A673 (cell line): ENCODE measurements at regions not wholly inside any gene's neighbourhood (a gene's known extent, or its start where the extent isn't known, plus 50 kb on each side); places are given as distances from the start of the nearest gene placed in this dataset.

Experiments used
- BruUV-seq: library from RNA; stranded (reverse); fragments of 400-500 nt; replicated peaks from 2 replicates; lab custom pipeline; 2021; lab: Mats Ljungman, UMichigan
- CTCF ChIA-PET: fragments of 300-600 bp; sonication (Branson Sonifier 250); formaldehyde crosslinking; loops from one replicate; lab custom pipeline; 2022; ENCODE audit warnings: antibody characterized with exemption; lab: Charles Lee
- POLR2A ChIA-PET: fragments of 300-600 bp; sonication (Branson Sonifier 250); formaldehyde crosslinking; loops from one replicate; lab custom pipeline; 2022; ENCODE audit warnings: antibody characterized with exemption; ENCODE audit not compliant: low non-redundant PET; lab: Charles Lee
- DNase-seq: peaks from one replicate; pipeline ENCODE4 v3.0.0-alpha.2; 2015; ENCODE audit warnings: low spot score
- H3K27ac ChIP-seq: fragments of 200-600 bp; sonication (generic); 2 replicates; pipeline ENCODE4 v1.5.1; 2016; ENCODE audit warnings: mixed run types, low read depth, mild to moderate bottlenecking, mixed read lengths, antibody characterized with exemption, low read length; ENCODE audit not compliant: poor library complexity, severe bottlenecking
- H3K27me3 ChIP-seq: fragments of 200-600 bp; sonication (generic); replicated peaks from 2 replicates; pipeline ENCODE4 v1.6.1; 2017; ENCODE audit warnings: mixed run types, low read depth, mild to moderate bottlenecking, mixed read lengths, antibody characterized with exemption, low read length; ENCODE audit not compliant: insufficient read depth, poor library complexity
- H3K36me3 ChIP-seq: fragments of 200-600 bp; sonication (generic); 2 replicates; pipeline ENCODE4 v1.6.1; 2016; ENCODE audit warnings: mixed run types, mild to moderate bottlenecking, mixed read lengths, antibody characterized with exemption, low read length; ENCODE audit not compliant: insufficient read depth, poor library complexity, severe bottlenecking
- H3K4me1 ChIP-seq: fragments of 200-600 bp; sonication (generic); 2 replicates; pipeline ENCODE4 v1.6.1; 2017; ENCODE audit warnings: mixed run types, mild to moderate bottlenecking, mixed read lengths, antibody characterized with exemption, low read length; ENCODE audit not compliant: insufficient read depth, poor library complexity, severe bottlenecking
- H3K4me3 ChIP-seq: fragments of 200-600 bp; sonication (generic); 2 replicates; pipeline ENCODE4 v1.5.1; 2016; ENCODE audit warnings: low read depth, mixed run types, mild to moderate bottlenecking, mixed read lengths, low read length; ENCODE audit not compliant: poor library complexity, severe bottlenecking
- H3K9me3 ChIP-seq: fragments of 200-600 bp; sonication (generic); 2 replicates; pipeline ENCODE4 v1.6.1; 2016; ENCODE audit warnings: mixed run types, low read depth, mild to moderate bottlenecking, mixed read lengths, antibody characterized with exemption, low read length; ENCODE audit not compliant: poor library complexity, severe bottlenecking
- EZH2 ChIP-seq: fragments of 200-600 bp; sonication (generic); IDR thresholded peaks from 2 replicates; pipeline ENCODE4 v1.6.1; 2017; ENCODE audit warnings: borderline replicate concordance, low read depth, mild to moderate bottlenecking, mixed read lengths, antibody characterized with exemption, low read length; ENCODE audit not compliant: poor library complexity, severe bottlenecking
- intact Hi-C: fragments of 100-400 bp; cut with micrococcal nuclease; formaldehyde crosslinking; loops from one replicate; pipeline ENCODE4 v1.10.0; 2022; ENCODE audit not compliant: unreplicated experiment
- TF ChIP-seq, protein P1 (sequence below): fragments of 300-800, 200-600 bp; sonication (generic); conservative IDR thresholded peaks from 2 replicates; pipeline ENCODE4 v1.5.1; 2017; ENCODE audit warnings: low read depth, mild to moderate bottlenecking, antibody characterized with exemption, low read length, moderate library complexity, mixed read lengths

DNA sequence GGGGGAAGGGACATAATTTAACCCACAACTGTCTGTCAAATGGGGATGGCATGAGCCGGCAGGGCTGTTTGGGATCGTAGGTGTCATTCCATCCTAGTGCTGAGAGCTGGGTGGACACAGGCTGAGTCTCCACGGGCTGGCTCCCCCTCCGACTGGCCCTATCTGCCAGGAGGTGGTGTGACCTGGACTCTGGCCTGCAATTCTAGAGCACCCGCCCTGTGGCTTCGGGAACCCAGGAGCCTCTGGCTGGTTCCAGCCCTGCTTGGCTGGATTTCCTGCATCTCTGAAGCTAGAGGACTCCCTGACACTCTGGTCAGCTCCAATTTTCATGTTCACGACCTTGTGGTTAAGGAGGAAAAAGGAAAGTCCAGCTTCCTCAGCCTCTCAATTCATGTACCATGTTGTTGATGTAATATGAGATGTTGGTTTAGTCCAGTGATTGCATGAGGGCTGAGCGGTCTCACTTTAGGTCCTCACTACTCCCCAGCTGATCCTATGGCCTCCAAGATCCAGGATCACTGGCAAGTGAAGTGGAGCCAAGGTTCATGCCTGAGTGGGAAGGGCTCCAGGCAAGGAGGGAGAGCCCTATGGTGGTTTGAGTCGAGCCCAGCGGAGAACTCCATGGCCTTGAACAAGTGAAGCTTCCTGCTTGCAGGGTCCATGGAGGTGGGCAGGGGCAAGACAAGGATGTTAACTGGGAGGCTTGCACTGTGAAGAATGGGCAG, 169.1 kb downstream of the NDUFA10 start:
- ChIA-PET POLR2A (no interaction called here), CTCF (no interaction called here)
- Histone ChIP-seq H3K9me3 (no peaks in the 10 kb centered on the region), H3K27me3 (peaks cover 12% of the 10 kb centered on the region), H3K36me3 (no peaks in the 10 kb centered on the region), H3K4me1 (no peaks in the 10 kb centered on the region), H3K27ac (no peak overlapping the region), H3K4me3 (no peak overlapping the region)
- no TSS peak for BruUV-seq
- intact Hi-C loops, result no loop called here
- TF ChIP-seq EZH2, result no peak
- TF ChIP-seq, protein P1, sequence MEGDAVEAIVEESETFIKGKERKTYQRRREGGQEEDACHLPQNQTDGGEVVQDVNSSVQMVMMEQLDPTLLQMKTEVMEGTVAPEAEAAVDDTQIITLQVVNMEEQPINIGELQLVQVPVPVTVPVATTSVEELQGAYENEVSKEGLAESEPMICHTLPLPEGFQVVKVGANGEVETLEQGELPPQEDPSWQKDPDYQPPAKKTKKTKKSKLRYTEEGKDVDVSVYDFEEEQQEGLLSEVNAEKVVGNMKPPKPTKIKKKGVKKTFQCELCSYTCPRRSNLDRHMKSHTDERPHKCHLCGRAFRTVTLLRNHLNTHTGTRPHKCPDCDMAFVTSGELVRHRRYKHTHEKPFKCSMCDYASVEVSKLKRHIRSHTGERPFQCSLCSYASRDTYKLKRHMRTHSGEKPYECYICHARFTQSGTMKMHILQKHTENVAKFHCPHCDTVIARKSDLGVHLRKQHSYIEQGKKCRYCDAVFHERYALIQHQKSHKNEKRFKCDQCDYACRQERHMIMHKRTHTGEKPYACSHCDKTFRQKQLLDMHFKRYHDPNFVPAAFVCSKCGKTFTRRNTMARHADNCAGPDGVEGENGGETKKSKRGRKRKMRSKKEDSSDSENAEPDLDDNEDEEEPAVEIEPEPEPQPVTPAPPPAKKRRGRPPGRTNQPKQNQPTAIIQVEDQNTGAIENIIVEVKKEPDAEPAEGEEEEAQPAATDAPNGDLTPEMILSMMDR, result no peak
- no peak for DNase-seq

DNA sequence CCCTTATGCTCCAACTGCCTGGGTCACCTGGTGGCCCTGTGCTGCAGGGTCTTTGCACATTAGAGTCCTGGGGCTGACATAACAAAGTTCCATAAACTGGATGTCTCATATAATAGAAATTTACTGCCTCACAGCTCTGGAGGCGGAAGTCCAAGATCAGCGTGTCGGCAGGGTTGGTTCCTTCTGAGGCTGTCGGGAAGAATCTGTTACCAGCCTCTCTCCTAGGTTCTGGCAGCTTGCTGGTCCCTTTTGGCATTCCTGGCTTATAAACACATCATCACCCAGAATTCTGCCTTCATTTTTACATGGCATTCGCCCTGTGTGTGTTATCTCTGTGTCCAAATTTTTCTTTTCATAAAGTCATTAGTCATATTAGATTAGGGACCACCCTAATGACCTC, 170.5 kb downstream of the NDUFA10 start:
- POLR2A ChIA-PET, result no interaction called here
- no peak overlapping the region for H3K27ac ChIP-seq
- H3K36me3 ChIP-seq, result no peaks in the 10 kb centered on the region
- CTCF ChIA-PET, result no interaction called here
- H3K27me3 ChIP-seq, result peaks cover 12% of the 10 kb centered on the region
- H3K9me3 ChIP-seq, result peaks cover 6% of the 10 kb centered on the region
- BruUV-seq, result no TSS peak
- H3K4me3 ChIP-seq, result no peak overlapping the region
- no peaks in the 10 kb centered on the region for H3K4me1 ChIP-seq
- DNase-seq, result no peak
- TF ChIP-seq, protein P1, result no peak
- TF ChIP-seq EZH2, result no peak
- intact Hi-C loops, result no loop called here

DNA sequence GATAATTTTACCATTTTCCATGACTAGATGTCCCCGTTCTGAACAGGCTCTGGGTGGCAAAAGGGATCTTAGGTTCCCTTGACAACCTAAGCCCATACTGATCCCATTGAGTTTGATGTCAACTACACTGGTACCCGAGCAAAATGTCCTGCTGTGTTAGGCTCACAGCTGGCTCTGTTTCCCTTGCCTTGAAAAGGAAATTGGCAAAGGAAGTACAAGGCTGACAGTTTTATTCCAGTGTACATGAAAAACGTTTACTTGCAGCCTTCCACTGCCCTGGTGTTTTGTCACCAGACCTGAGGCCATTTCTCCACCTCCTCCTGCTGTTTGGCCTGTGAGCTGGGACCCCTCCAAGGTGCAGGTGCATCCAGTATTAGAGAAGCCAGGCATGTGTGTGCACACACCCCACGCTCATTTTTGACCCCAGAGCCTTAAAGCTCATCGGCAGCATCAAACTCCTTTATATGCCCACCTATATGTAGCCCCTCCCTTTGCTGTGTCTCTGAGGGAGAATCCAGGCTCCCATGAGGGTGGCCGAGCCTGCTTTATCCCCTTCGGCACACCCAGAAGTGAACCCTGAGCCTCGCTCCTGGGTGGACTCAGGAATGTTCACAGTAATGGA, 171.3 kb downstream of the NDUFA10 start:
- no TSS peak for BruUV-seq
- H3K27me3 ChIP-seq, result peaks cover 9% of the 10 kb centered on the region
- intact Hi-C loops, result no loop called here
- ChIA-PET CTCF (no interaction called here), POLR2A (no interaction called here)
- no peak for TF ChIP-seq EZH2
- TF ChIP-seq, protein P1, result no peak
- no peaks in the 10 kb centered on the region for H3K36me3 ChIP-seq
- H3K4me3 ChIP-seq, result no peak overlapping the region
- no peak overlapping the region for H3K27ac ChIP-seq
- no peak for DNase-seq
- H3K4me1 ChIP-seq, result no peaks in the 10 kb centered on the region
- peaks cover 6% of the 10 kb centered on the region for H3K9me3 ChIP-seq
